ENCODE measurements at regions not wholly inside any gene's neighbourhood (a gene's known extent, or its start where the extent isn't known, plus 50 kb on each side); places are given as distances from the start of the nearest gene placed in this dataset.

GRCh38 chr4:114383067-114383466 lies 215.5 kb upstream of the UGT8 start:
- Histone ChIP-seq H3K36me3 (ENCODE audit: control insufficient read depth, insufficient read depth, low read length) (no peaks in the 10 kb centered on the region), H3K27me3 (replicated peaks; ENCODE audit: control insufficient read depth, insufficient read depth, low read length) (no peaks in the 10 kb centered on the region), H3K4me3 (replicated peaks; ENCODE audit: low read depth, low read length) (no peak overlapping the region)
- no peak for TF ChIP-seq CTCF (IDR thresholded peaks at IDR 0.05; ENCODE audit: insufficient read depth, low read length, poor library complexity, severe bottlenecking)
- DNase-seq (ENCODE audit: extremely low read depth, insufficient read length) = no peak

GRCh38 chr4:114383721-114384120 lies 214.9 kb upstream of the UGT8 start:
- DNase-seq (ENCODE audit: extremely low read depth, insufficient read length) = no peak
- H3K27me3 ChIP-seq (replicated peaks; ENCODE audit: control insufficient read depth, insufficient read depth, low read length) = no peaks in the 10 kb centered on the region
- no peak for TF ChIP-seq CTCF (IDR thresholded peaks at IDR 0.05; ENCODE audit: insufficient read depth, low read length, poor library complexity, severe bottlenecking)

GRCh38 chr4:114384629-114385028 lies 214.0 kb upstream of the UGT8 start:
- peak; percentile 39 for TF ChIP-seq CTCF (IDR thresholded peaks at IDR 0.05; ENCODE audit: insufficient read depth, low read length, poor library complexity, severe bottlenecking)
- H3K36me3 ChIP-seq (ENCODE audit: control insufficient read depth, insufficient read depth, low read length) = no peaks in the 10 kb centered on the region
- DNase-seq (ENCODE audit: extremely low read depth, insufficient read length) = peak; percentile 9
- no peak overlapping the region for H3K4me3 ChIP-seq (replicated peaks; ENCODE audit: low read depth, low read length)
- H3K27me3 ChIP-seq (replicated peaks; ENCODE audit: control insufficient read depth, insufficient read depth, low read length) = no peaks in the 10 kb centered on the region

More at GRCh38 chr4:114383721-114384120, 214.9 kb upstream of the UGT8 start:
- H3K36me3 ChIP-seq (ENCODE audit: control insufficient read depth, insufficient read depth, low read length) = no peaks in the 10 kb centered on the region
- H3K4me3 ChIP-seq (replicated peaks; ENCODE audit: low read depth, low read length) = no peak overlapping the region

GRCh38 chr4:114385195-114385985 lies 213.2 kb upstream of the UGT8 start:
- TF ChIP-seq CTCF (IDR thresholded peaks at IDR 0.05; ENCODE audit: insufficient read depth, low read length, poor library complexity, severe bottlenecking) = no peak
- peak; percentile 13 for DNase-seq (ENCODE audit: extremely low read depth, insufficient read length)
- H3K4me3 ChIP-seq (replicated peaks; ENCODE audit: low read depth, low read length) = no peak overlapping the region
- H3K36me3 ChIP-seq (ENCODE audit: control insufficient read depth, insufficient read depth, low read length) = no peaks in the 10 kb centered on the region
- H3K27me3 ChIP-seq (replicated peaks; ENCODE audit: control insufficient read depth, insufficient read depth, low read length) = no peaks in the 10 kb centered on the region

- H3K27me3 ChIP-seq (replicated peaks; ENCODE audit: control insufficient read depth, insufficient read depth, low read length) = no peaks in the 10 kb centered on the region
- no peak overlapping the region for H3K4me3 ChIP-seq (replicated peaks; ENCODE audit: low read depth, low read length)
- H3K36me3 ChIP-seq (ENCODE audit: control insufficient read depth, insufficient read depth, low read length) = no peaks in the 10 kb centered on the region
- peak; percentile 6 for DNase-seq (ENCODE audit: extremely low read depth, insufficient read length)
- TF ChIP-seq CTCF (IDR thresholded peaks at IDR 0.05; ENCODE audit: insufficient read depth, low read length, poor library complexity, severe bottlenecking) = peak; percentile 66
These were observed 211.9 kb upstream of the UGT8 start for GRCh38 chr4:114386637-114387233.
